Kidney capillary endothelial cell (primary cell): ENCODE measurements at regions not wholly inside any gene's neighbourhood (a gene's known extent, or its start where the extent isn't known, plus 50 kb on each side); places are given as distances from the start of the nearest gene placed in this dataset.
"Not testable (repeated sequence)": the region's sequence is repeated elsewhere in the genome, so short reads cannot be mapped to it uniquely, and the experiment has no call there.

Source experiments
- DNase-seq: peaks from one replicate; pipeline ENCODE4 v3.0.0-alpha.2; 2018; ENCODE audit warnings: low spot score

DNA sequence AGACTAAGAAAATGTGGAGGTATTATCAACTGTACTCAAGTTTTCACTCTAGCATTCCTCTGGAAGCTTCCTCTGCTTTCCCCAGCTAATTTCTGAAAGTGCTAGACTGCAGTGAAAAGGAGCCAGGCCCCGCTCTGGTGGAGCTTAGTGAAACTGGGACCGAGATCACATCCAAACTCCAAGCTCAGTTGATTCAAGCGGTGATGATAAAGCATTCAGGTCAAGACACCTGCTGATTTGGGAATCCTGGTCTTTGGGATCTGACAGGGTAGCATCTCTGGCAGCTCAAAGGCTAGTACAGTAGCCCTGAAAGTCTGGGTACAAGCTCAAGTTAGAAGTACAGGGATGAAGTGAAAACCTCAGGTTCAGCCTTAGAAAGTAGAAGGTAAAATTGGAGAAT is 120.2 kb upstream of the CRIM1 start:
- DNase-seq, result no peak

DNA sequence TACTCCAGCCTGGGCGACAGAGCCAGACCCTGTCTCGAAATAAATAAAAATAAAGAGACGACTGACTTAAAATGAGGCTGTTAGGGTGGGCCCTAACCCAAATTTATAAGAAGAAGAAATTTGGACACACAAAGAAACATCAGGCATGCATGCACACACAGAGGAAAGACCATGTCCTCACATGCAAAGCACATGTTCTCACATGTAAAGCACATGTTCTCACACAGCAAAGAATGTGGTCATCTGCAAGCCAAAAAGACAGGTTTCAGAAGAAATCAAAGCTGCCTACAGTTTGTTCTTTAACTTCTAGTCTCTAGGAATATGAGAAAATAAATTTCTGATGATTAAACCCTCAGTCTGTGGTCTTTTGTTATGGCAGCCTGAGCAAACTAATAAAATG is 132.3 kb upstream of the CRIM1 start:
- no peak for DNase-seq

DNA sequence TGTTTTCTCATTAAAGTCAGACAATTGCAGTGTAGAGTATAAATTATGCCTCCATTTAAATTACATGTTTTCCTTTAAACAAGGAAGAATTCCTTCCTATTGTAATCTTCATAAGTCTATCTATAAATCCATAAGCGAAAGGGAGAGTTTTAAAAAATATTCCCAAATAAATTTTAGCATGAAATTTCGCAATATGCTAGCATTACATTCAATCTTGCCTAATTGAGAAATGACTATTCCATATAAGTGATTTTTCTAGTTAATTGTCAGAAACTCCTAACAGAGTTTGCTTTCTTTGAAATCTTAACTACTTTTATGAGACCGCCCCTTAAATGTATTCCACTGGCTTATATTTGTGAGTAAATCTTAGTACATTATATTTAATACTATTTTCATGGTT is 133.1 kb upstream of the CRIM1 start:
- DNase-seq, result no peak

DNA sequence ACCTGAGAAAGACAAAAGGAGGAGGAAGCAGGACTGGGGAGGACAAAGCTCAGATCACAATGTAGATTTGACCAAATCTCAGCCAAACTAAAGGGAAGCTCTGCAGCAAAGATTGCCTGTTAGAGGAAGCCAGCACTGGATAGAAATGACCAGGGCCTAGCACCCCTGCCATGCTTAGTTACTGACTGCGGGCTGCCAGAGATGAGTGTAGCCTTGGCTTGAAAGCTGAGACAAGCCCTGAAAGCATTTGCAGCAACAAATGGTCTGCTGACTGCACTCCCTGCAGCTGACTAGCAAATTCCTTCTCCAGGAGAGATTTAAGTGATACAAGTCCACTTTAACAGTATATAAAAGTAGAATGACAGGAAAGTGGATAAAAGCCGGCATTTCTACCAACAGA is 140.9 kb upstream of the CRIM1 start:
- DNase-seq, result no peak

DNA sequence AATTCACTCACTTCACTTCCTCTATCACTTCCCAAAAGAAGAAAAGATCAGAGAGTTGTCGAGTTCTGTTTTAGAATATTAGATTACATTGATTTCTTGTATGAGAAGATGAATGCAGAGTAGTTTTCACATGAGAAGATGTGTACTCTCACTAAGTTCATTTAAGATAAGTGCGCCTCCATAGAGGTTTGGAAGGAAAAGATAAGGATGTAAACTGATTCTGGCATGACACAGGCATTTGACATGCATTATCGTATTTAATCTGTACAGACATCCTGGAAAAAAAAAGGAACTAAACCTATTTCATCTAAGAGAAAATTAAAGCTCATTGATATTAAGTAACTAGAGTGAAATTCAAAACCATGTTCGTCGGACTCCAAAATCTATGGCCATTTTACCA is 152.2 kb upstream of the CRIM1 start:
- DNase-seq, result no peak

DNA sequence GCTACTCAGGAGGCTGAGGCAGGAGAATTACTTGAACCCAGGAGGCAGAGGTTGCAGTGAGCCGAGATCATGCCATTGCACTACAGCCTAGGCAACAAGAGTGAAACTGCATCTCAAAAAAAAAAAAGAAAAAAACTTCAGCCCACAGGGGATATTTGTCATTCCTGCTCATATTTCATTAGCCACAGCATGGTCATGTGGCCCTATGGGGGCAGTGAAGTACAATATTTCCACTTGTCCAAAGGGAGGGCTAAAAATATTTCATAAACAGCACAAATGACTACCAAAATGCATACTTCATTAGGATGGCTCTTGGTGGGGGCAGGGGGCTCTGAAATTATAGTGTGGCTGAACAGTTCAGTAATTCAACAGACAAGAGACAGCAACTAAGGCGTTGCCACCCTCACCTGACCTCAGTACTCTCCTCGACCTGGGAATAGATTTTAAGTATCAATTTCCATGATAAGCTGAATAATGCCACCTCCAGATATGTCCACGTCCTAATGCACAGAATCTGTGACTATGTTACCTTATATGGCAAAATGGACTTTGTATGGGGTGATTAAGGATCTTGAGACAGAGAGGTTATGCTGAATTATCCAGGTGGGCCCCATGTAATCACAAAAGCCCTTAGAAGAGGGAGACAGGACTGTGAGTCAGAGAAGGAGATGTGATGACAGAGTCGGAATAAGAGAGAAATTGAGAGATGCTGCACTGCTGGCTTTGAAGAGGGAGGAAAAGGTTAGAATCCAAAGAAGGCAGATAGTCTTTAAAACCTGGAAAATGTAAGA is 158.2 kb upstream of the CRIM1 start:
- no peak for DNase-seq

DNA sequence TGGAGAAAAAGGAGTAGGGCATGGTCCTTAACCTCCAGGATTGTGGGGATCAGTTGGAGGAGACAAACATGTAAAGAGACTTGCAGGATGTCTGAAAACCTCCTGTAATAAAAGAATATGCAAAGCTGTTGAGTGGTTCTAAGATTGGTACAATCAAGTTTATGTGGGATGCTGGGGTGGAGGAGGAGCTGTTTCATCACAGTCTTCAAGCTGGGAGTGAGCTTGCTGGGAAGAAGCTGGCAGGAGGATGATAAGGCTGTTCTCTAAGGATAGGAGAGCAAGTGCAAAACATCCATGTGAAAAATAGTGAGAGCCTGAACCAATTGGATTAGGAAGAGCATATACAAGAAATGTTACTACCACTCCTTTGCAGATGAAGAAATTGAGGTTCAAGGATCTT is 161.9 kb upstream of the CRIM1 start:
- no peak for DNase-seq

DNA sequence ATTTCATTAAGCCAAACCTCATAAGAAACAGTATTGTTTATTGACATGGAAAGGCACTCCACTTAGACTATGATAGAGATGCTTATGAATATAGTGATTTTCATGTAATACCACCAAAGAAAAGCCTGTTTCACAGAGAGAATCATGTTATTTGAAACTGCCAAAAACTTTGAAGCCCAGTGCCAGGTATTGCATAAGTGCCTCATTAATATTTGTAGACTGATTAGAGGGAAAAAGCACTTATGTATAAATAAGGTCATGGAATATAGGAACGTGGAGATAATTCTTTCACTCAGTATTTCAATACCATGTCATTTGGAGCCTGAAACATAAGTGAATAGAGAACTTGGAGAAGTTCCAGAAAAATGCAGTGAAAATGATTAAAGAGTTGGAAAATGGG is 162.6 kb upstream of the CRIM1 start:
- DNase-seq, result no peak

DNA sequence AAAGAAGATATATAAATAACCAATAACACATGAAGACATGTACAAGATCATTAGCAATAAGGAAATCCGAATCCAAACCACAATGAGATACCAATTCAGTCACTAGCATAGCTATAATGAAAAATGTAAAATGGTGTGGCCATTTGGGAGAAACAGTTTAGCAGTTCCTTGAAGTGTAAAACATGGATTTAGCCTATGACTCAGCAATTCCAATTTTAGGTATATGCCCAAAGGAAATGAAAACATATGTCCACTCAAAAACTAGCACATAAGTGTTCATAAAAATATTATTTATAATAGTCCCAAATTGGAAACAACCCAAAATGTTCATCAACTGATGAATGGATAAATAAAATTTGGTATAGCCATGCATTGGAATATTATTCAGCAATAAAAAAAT is 165.5 kb upstream of the CRIM1 start:
- no peak for DNase-seq

DNA sequence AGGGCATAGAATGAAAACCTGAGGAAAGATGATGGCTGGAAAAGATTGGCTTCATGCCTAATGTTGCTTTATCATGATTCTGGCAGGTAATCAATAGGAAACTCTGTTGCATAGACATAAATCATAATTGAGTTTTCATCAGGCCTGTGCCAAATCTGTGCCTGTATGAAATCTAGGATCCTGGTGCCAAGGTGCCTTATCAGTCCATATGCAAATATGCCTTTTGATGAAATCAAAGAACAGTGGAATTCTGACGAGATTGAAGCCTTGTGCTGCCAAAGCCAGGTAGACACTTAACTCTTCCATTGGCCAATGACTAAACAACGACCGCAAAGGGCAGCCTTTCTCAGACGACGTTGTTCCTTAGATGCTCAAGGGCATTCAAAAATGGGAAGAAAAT is 170.0 kb upstream of the CRIM1 start:
- no peak for DNase-seq

DNA sequence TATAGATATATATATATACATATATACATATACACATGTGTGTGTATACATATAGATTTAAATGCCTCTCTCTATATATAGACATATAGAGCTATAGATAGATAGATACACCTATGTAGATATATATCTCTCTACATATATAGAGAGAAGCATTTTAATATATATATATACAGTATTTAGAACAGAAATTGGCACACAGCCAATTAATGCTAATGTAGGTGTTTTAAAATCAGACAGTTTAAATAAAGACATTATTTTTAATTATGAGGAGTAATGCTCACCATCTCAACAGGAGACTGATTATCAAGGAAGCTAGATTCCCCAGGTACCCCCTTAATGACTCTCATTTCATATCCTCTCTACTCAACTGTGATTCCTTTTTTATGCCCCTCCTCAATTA is 170.7 kb upstream of the CRIM1 start:
- no peak for DNase-seq

DNA sequence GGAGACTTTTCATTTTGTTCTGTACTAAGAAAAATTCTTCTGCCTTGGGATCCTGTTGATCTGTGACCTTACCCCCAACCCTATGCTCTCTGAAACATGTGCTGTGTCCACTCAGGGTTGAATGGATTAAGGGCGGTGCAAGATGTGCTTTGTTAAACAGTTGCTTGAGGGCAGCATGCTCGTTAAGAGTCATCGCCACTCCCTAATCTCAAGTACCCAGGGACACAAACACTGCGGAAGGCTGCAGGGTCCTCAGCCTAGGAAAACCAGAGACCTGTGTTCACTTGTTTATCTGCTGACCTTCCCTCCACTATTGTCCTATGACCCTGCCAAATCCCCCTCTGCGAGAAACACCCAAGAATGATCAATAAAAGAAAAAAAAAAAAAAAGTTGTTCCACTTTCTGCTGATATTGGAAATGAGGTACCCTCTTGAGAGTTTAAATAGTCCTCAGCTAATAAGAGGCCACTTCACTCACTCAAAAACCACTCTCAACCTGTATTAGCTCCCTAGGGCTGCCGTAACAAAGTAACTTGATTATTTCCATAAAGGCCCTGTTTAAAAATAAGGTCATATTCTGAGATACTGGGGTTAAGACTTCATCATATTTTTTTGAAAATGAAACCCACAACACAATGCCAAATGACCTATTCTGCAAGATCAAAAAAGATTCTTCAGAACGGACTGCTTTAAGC is 174.6 kb upstream of the CRIM1 start:
- DNase-seq, result not testable (repeated sequence)

DNA sequence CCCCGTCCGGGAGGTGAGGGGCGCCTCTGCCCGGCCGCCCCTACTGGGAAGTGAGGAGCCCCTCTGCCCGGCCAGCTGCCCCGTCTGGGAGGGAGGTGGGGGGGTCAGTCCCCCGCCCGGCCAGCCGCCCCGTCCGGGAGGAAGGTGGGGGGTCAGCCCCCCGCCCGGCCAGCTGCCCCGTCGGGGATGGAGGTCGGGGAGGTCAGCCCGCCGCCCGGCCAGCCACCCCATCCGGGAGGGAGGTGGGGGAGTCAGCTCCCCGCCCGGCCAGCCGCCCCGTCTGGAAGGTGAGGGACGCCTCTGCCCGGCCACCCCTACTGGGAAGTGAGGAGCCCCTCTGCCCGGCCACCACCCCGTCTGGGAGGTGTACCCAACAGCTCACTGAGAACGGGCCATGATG is 175.3 kb upstream of the CRIM1 start:
- DNase-seq, result not testable (repeated sequence)

DNA sequence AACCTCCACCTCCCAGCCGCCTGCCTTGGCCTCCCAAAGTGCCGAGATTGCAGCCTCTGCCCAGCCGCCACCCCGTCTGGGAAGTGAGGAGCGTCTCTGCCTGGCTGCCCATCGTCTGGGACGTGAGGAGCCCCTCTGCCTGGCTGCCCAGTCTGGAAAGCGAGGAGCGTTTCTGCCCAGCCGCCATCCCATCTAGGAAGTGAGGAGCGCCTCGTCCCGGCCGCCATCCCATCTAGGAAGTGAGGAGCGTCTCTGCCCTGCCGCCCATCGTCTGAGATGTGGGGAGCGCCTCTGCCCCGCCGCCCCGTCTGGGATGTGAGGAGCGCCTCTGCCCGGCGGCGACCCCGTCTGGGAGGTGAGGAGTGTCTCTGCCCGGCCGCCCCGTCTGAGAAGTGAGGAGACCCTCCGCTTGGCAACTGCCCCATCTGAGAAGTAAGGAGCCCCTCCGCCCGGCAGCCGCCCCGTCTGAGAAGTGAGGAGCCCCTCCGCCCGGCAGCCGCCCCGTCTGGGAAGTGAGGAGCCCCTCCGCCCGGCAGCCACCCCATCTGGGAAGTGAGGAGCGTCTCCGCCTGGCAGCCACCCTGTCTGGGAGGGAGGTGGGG is 175.8 kb upstream of the CRIM1 start:
- not testable (repeated sequence) for DNase-seq

DNA sequence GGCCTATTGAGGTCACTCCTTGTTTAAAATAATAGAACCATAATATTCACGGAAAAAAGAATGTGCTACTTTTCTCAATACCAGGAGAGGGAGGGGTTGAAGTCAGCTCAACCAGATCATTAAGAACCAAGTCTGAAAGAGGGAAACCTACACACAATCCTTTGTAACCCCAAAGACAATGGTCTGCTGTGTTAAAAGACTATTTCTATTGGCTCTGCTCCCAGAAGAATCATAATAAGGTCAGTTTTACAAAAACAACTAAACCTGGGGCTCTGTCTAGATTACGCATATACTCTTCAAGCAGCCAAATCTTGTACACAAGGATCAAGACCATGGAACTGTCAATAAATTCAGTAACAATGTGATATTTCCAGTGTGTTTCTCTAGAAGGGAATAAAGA is 177.2 kb upstream of the CRIM1 start:
- DNase-seq, result no peak

DNA sequence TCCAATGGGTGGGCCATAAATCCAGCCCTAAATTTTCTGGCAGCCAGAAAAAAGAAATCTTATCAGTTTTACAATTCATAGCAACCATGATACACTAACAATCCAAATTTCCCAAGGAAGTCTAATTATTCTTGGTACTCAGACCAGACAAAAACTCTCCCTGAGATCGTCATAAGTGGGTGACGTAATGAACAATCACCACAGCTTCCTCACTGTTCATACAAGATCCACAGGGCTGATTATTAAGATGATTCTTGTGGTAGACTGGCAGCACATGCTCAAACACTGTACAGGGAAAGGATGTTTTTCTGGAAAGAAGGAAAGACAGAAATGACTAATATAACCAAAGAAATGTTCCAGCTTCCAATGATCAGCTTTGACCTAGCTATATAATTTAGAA is 178.3 kb upstream of the CRIM1 start:
- no peak for DNase-seq

DNA sequence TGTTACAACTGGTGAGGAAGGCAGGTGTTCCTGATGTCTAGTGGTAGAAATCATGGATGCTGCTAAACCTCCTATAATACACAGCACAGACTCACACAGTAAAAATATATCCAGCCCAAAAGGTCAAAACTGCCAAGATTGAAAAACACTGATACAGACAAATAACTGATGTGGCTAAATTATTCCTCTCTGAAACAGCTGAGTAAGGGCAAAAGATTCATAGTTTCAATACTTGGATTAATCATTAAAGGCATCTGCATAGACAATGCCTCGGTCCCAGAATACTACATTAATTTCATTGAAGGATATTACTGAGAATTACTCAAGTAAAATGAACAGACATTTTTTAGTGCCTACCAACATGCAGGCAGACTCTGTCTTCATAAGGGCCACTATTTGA is 180.7 kb upstream of the CRIM1 start:
- no peak for DNase-seq

DNA sequence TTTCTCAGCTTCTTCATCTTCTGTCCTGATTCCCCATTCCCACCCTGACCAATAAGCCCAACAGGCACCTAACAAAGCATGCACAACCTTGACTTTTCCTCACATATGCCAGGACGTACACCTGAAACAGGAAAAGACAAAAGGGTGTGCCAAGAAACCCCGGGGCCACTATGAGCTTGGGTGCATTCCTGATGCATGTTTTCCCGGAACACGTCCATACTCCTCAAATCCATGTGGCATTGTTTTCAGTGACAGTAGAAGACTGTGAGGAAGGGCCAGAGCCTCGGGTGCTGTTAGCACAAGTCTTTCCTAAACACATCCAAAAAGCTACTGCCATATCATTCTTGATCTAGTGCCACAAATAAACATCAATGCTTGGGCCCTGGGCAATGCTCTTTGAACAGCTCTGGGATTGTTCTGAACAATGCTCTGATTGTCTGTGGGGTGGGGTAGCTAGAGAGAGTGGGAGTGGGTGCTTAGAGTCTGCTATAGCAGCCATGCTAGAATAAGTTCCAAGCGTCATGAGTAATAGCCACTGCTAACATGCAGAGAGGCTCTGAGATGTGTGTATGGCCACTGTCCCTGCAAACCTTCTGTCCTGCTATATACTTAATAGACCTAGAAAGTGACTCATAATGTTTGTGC is 181.7 kb upstream of the CRIM1 start:
- DNase-seq, result no peak

DNA sequence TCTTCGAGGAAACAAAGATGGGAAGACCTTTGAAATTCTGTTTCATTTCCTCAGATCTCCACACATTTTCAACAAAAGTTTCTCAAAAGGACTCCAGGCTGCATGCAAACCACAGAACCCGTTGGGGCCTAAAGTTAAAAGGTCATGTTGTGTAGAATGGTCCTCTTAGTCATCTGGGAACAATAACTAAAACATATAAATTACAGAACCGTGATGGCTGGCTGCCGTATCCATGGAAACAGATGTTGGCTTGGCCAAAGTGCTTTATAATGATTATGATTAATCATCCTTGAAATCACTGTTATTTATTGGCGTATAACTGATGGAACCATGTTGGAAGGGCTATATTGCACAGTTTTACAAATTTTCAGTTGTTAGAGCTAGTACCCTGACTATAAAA is 182.8 kb upstream of the CRIM1 start:
- DNase-seq, result no peak

DNA sequence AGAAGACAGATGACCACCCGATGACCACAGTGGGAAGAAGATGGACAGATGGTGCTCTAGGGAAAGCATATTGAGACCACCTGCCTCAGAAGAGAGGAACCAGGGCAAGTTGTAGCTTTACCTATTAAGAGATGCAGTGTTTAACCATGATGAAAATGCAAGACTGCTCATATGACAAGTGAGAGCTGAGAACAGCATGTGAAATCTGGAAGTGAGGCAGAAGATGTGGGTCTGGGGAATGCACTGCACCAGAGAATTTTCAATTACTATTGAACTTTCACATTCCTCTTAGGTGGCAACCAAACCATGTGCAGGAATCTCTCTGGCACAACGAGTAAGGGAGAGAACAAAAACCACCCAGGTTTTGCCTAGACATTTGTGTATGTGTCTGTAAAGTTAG is 184.8 kb upstream of the CRIM1 start:
- no peak for DNase-seq

DNA sequence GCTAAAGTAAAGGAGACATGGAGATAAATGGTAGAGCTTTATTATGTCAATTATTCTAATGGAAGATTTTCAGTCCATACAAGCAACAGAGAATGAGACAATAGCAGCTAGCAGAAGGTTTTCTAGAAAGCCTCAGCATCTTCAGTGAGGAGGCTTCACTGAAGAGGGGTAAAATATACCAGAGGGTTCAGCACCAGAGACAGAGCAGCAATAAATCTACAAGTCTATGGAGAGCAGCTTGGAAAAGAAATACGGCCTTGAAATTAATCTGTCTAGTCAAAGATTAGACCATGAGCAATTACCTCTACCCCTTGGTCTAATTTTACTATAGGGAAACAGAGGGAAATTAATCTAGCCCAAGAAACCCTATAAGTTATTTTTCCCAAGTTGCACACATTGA is 185.7 kb upstream of the CRIM1 start:
- no peak for DNase-seq

DNA sequence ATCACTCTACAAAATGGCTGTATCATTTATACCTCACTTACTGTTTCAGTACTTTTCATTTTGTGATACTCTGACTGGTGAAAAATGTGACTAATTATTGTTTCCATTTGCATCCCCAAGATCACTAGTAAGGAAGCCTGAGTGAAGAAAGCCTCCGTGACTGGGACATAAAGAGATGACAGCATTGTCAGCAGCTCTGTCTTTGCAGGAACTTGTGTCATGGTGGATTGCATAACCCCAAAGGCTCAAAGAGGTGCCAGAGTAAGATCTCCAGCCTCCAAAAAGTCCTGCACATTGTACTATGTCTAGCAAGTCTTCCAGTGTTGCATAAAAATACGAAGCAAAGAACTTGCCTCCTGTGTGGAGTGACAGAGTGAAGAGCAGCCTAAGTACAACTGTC is 187.5 kb upstream of the CRIM1 start:
- no peak for DNase-seq

DNA sequence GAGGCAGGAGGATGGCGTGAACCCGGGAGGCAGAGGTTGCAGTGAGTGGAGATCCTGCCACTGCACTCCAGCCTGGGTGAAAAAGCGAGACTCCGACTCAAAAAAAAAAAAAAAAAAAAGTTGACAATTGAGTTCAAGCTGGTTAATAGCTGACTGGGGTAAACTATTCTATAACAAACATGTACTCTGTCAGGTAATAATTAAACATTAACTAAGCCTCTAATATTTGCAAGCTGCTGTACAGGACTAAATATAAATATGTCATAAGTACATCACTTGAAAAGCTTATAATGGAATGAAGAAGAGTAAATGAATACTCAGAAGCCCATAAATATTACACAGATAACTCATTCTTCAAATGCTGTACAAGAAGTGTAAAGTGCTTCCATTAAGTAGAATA is 190.4 kb upstream of the CRIM1 start:
- no peak for DNase-seq
